GM21447 (cell line): ENCODE measurements at regions not wholly inside any gene's neighbourhood (a gene's known extent, or its start where the extent isn't known, plus 50 kb on each side); places are given as distances from the start of the nearest gene placed in this dataset.

ENCODE experiments used
- ATAC-seq: cut with Tn5 transposase; IDR thresholded peaks from one replicate; pipeline ENCODE4 v1.9.1; 2021; ENCODE audit not compliant: unreplicated experiment

DNA sequence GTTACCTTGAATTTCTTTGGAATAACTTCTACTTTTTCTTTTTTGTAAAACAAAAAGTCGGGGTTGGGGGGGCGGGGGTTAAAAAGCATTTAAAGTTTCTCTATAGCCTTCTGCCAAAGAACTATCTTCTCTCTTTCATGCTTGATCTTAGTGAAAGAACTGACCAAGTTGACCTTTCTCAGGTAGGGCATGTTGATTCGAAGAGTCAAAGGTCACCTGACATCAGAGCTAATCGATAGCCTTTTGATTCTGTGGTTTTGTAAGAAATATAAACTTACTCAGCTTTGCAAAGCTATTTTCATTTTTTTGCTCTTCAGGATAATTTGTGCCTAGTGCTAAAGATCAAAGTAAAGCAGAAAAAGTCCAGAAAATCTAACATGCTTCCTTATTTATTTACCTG is 181.5 kb downstream of the IRS2 start:
- ATAC-seq, result no peak

GRCh38 chr13:109602356-109602755 is 184.0 kb downstream of the IRS2 start:
- ATAC-seq, result no peak

GRCh38 chr13:109599901-109600657 is 186.3 kb downstream of the IRS2 start:
- no peak for ATAC-seq

- ATAC-seq, result no peak
These were observed 190.9 kb downstream of the IRS2 start for GRCh38 chr13:109595471-109595870.

- ATAC-seq, result no peak
These were observed 193.2 kb downstream of the IRS2 start for GRCh38 chr13:109593230-109593629.

DNA sequence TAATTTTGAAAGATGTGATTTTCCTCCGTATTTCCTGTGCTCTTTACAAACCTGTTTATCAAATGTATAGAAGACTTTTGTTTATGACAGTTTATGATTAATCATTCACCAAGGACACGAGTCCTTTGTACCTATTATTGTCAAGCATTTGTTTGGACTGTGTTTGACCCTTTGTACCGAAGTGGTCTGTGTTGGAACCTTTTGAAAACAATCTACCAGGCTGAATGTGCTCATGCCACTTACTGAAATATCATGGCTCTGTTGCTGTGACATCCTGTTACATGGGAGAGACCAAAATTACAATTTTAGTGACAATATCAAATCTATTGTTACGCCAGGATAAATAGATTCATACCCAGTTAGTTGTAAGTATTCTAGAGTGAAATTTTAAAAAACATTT is 193.6 kb downstream of the IRS2 start:
- no peak for ATAC-seq

DNA sequence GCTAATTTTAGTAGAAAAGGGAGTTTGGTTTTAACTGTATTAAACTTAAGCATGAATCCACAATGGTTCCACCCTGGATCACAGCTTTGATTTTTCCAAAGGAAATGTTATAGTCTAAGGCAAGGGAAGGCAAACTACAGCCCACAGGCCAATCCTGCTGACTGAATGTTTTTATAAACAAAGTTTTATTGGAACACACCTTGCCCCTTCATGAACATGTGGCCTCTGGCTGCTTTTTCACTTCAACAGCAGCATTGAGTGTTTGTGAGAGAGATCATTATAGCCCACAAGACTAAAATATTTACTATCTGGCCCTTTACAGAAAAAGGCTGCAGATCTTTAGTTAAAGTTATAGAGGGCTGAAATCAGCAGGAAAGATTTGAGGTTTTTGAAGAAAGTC is 198.7 kb downstream of the IRS2 start:
- no peak for ATAC-seq

GRCh38 chr13:109586509-109587346 is 199.7 kb downstream of the IRS2 start:
- no peak for ATAC-seq

DNA sequence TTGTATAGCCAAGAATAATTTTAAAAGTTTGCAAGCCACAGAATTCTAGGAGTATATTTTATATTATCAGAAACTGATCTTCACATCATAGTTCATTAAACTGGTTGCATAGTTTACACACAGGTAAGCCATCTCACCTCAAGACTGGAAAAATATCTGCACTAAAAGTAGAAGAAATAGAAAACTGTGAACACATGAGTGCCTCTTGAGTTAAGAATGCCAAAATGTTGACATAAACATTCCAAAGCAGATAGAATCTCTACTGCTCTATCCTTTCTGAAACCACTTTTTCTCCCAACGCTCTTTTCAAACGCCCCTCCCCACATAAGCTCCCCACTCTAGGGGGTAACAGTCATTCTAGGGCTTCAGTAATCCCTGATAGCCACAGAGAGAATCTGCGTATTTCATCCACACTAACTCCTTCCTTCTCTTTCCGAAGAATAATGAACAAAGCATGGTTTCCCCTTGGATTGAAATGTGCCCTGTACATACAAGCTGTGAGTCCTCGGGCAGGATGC is 201.5 kb downstream of the IRS2 start:
- ATAC-seq, result no peak

GRCh38 chr13:109577191-109577700 is 209.1 kb downstream of the IRS2 start:
- ATAC-seq, result no peak

GRCh38 chr13:109576331-109576813 is 210.0 kb downstream of the IRS2 start:
- no peak for ATAC-seq

- ATAC-seq, result no peak
These were observed 210.6 kb downstream of the IRS2 start for GRCh38 chr13:109575821-109576220.

GRCh38 chr13:109572389-109572788 is 214.0 kb downstream of the IRS2 start:
- ATAC-seq, result no peak

DNA sequence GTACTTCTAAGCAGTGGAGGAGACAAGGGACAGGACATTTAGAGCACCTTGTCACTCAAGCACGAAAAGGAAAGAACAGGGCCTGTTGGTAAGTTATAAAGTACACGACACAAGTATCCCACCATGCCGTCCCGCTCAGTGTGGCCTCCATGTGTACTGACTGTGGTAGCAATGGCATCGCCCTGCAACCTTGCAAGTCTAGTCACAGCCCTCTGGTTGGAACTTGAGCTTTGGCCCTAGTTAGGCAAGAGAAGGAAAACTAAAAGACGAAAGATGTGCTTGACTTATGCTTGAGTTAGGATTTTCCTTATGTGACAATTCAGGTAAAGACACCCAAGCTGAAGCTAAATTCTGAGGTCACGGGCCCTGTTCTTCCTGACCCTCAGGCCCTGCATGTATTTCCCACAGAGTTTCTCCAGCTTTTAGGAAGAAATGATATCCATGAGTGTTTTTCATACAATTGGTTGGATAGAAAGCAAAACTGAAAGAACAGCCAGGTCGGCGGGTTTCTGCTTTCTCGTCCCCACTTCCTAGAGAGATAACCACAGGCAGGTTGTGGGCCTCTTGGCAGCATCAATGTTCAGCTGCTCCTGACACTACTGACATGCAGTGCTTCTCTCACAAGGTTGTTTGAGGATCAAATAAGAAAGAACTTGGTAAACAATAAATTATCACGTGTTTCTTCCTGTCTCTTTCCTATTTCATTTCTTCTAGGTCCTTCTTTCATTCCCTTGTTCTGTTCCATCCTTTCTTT is 216.2 kb downstream of the IRS2 start:
- peak; percentile 98 for ATAC-seq

DNA sequence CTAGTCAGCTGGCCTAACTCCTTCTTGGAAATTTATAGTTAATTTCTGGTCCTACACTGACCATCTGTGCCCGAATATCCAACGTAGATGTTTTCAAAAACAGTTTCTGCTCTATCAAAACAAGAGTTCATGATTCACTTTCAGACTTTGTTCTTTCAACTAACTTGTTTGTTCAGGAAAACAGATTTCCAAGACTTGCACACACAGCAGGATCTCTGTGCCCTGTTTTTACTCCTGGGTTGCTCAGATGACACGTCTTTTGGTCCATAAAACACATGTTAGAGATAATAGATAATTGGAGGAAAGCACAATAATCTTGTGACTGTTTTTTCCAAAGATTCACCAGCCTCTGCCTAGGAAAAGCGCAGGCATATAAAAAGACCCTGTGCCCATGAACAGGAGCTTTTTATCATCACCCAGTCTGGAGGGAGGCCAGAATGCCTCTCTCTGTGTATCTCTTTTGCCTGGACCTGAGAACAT is 218.0 kb downstream of the IRS2 start:
- ATAC-seq, result no peak

DNA sequence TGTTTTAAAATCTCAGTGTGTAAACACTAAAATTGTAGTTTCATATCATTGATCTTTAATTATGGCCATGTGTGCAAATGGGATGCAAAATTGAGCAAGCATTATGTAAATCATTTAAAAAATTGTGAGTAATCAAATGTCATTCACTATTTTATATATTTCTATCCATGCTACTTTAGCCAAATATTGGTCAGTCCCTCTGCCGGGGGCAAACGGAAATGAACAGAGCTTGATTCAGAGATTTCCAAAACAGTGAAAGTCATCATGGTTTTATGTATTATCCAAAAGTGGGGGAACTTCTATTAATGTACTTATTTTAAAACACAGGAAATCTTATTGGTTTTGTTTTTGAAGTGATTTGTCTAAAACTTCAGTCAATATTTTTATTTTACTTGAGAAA is 219.1 kb downstream of the IRS2 start:
- no peak for ATAC-seq

DNA sequence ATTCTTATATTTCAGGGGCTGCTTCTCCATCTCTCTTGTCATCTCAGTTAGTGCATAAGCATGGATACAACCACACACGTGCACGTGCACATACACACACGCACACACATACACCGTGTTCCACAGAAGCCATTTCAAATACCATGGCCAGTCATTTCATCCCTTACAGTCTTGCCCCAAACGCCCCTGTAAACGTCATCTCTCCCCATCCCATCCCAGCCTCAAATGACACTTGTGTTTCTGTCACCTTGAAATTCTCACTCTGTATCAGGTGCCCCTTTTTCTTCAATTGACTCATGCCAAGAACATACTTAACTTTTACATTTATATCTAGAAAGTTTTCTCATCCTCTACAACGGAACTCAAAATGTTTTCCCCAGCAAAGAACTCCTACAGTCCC is 220.5 kb downstream of the IRS2 start:
- ATAC-seq, result no peak

- no peak for ATAC-seq
These were observed 238.0 kb downstream of the IRS2 start for GRCh38 chr13:109548374-109548773.

DNA sequence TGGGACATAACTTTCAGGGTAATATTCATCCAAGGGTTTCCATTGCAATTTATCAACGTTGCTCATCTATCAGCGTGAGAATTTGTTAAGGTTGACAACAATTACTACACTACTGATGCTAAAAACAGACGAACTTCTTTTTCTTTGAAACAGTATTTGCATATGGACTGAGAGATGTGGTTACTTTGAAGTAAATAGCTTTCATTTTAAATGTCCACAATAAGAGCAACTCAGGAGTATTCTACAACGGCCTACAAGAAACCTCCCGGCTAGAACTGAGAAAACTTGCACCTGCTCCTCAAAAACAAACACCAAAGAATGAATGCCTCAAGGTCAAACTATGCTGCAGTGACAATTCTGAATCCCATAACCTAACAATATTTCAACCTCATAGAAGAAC is 238.4 kb downstream of the IRS2 start:
- no peak for ATAC-seq

GRCh38 chr13:109545931-109546330 is 240.5 kb downstream of the IRS2 start:
- ATAC-seq, result no peak

DNA sequence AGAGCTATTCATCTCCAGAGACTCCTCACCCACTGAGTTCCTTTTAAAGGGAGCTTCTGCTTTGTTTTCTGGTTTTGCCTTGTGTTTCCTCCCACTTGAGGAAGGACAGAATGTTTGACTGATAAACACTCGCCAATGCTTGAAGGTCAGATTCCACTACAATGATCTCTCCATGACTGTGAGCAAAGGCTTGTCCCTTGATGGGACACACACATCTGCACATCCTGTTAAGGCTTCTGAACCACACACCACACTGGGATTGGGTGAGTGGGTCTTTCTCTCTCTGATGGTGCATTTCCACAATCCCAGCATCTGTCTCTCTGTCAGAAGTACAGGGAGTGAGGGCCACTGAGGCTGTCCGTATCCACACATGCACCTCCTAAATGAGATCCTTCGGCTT is 245.3 kb downstream of the IRS2 start:
- ATAC-seq, result no peak
